SKM-1 treated with dmso at 0.1 percent for 144 hours (cell line): ENCODE measurements at regions not wholly inside any gene's neighbourhood (a gene's known extent, or its start where the extent isn't known, plus 50 kb on each side); places are given as distances from the start of the nearest gene placed in this dataset.

Experiments used
- DNase-seq: peaks from one replicate; lab custom pipeline; 2025; ENCODE audit not compliant: unreplicated experiment; lab: John Stamatoyannopoulos, UW

DNA sequence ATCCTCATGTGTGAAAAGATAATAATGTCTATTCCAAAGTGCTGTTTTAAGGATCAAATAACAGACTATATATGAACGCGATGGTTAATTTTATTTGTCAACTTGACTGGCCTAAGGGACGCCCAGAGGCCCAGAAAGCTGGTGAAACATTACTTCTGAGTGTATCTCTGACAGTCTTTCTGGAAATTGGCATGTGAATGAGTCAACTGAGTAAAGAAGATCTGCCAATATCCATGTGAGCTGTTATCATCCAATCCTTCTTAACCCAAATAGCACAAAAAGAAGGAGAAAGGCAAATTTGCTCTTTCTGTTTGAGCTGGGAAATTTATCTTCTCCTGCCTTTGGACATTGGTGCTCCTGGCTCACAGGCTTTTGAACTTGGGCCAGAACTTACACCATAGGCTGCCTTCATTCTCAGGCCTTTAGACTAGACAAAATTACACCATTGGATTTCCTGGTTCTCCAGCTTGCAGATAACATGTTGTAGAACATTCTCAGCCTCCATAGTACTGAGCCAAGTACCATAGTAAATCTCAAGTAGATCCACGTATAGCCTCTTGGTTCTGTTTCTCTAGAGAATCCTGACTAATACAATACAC, 114.7 kb upstream of the DOCK10 start:
- DNase-seq, result no peak

DNA sequence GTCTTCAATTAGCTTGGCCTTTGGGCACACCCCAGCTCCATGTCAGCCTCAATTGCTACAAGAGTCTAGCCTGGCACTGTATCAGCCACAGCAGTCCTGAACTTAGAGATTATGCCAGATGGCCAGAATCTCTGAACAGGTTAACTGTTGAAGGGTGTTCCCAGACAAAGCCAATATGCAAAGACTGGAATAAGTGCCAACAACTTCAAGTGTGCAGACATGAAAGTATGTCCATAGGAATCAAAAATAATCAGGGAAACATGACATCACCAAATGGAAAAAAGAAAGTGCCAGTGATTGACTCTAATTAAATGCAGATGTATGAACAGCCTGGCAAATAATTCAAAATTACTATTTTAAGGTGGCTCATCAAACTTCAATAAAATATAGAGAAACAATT, 98.5 kb upstream of the DOCK10 start:
- no peak for DNase-seq

DNA sequence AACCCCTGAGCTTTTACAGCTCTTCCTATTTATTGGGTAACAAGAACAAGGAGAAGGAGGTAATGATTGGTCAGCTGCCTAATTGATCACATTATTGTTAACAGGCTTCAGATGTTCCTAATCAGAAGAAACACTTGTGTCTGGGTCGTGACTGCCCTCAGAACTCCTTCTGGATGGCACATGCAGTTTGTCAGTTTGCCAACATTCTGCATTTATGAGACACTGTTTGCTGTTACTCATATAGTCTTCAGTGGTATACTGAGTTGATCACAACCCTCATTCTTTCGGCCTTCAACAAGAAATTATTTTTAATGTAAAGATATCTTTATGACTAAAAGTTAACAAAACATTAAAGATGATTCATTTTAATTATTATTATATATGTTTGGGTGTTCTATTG, 95.7 kb upstream of the DOCK10 start:
- no peak for DNase-seq

DNA sequence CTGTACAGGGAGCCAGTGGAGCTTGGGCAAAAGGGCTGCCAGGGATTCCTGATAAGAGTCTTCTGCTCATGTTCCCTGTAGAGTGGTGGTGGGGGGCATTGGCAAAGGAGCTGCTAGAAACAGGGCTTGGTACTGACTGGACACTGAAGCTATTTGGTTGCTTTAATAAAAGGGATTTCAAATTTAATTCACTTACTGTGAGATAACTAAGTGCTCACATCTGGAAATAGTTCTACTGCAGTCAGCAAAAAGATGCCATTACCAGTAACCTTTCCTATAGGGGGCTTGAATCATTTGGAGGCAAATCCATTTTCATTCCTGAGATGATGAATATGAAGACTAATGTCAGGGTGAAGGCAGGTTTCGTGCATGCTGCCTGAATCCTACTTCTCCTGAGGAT, 94.3 kb upstream of the DOCK10 start:
- DNase-seq, result no peak

DNA sequence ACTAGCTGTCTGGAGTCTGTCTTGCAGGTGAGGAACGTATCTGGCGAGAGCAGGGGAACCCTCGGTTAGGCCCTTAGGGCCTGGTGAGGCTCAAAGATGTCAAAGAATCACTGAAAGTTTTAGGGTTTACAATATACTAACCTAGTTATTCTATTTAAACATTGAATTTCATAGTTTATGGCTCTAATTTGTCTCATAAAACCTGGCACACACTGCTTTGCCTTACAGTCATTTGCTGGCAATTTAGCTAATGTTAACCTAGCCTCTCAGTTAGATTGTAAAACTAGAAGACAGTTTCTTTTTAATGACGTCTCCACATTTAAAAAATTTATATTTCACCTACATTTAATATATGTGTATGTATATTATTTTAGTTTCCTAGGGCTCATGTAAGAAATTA, 89.6 kb upstream of the DOCK10 start:
- DNase-seq, result no peak

DNA sequence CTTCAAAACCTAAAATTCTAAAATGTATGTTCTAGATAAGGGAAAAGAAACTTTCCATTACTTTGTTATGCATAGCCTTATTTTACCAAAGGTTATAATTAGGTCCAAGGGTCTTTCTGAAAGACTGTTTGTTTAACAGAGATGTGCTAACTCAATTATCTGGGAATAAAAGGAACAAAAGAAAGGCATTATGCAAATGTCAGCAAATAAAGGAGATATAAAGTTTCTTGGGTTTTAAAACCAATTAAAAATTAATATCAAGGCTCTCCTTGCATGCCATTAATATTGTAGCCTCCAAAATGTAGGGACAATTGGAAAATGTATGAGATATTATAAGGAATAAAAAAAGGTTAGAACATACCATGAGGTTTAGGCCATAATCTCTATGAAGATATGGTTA, 87.8 kb upstream of the DOCK10 start:
- no peak for DNase-seq

DNA sequence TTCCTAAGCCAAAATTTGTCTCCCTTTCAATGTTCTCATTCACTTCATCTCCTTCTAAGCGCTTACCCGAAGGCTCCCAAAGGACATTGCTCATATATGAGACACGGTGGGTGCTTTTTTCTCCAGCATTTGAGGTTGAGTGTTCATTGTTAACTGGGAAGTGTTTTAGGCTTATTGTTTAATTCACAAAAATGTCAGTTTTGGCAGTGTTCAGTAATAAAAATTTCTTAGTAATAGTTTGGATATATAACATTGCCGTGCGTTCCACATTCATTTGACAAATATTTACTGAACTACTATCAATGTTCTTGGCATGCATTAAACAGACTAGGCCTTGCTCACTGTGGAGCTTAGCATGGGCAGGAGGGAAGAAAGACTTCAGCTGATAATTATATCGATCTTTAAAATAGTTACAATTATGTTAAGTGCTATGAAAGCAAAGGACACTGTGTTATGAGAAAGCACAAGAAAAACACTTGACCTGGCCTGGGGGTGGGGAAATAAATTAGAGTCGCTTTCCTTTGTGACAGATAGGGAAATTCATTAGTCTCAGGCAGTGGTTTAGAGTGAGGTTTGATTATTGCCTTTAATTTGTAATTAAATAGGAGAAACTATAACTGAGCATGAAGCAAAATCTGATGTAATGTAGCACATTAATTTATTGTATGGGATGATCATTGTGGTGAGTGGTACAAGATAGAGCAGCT, 82.2 kb upstream of the DOCK10 start:
- DNase-seq, result no peak

DNA sequence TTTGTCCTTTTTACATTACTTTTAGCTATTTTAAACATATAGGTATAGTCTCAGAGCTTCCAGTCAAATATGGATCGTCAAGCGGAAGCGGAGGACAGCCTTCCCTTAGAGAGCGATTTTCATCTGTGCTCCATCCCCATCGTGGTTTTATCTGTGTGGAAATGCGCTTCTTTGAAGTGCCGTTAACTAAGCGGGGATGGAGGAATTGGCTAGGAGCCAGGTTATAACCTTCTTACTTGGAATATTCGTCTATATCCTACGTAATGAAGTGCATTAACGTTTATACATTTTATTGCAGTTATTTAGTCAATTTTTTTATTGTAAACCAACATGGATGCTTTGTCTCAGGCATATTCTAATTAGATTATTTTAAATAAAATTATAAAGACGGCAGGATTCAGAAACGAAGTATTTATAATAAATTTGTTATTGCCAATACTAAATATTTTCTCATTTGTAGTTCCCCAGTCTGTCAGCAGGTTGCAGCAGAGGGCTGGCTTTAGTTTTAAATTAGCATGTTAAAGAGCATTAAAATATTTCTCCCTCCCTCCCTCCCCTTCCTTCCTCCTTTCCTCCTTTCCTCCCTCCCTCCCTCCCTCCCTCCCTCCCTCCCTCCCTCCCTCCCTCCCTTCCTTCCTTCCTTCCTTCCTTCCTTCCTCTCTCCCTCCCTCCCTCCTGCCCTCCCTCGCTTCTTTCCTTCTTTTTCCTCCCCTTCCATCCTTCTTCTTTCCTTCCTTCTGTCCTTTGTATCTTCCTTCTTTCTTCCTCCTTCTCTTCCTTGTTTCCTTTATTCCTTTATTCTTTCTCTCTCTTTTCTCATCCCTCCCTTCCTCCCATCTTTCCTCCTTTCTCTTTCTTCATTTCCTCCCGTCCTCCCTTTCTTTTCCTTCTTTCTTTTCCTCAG, 80.6 kb upstream of the DOCK10 start:
- DNase-seq, result no peak

DNA sequence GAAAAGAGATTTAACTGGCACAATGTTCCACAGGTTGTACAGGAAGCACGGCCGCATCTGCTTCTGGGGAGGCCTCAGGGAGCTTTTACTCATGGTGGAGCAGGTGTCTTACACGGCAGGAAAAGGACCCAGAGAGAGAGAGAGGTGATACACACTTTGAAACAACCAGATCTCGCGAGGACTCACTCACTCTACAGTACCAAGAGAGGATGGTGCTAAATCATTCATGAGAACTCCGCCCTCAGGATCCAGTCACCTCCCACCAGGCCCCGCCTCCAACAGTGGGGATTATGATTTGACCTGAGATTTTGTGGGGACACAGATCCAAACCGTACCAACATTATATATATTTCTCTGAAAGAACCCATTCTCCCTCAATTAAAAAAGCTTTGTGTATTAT, 79.7 kb upstream of the DOCK10 start:
- DNase-seq, result no peak

DNA sequence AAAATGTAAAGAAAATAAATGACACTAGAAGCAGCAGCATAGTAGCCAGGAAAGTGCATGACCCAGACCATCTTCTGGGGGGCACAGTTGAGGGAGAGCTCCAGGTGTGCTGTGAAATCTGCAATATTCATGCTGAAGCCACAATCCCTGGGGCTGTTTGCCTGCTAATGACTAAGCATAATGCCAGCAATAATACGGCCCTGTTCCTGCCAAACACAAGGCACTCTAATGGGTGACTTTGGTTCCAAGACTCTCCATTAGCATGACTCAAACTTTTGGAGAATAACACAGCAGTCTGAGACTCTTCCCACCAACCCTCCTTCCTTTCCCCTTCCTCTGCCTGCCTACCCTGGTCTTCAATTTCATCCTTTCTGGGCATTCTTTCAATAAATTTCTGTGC, 77.9 kb upstream of the DOCK10 start:
- DNase-seq, result no peak

DNA sequence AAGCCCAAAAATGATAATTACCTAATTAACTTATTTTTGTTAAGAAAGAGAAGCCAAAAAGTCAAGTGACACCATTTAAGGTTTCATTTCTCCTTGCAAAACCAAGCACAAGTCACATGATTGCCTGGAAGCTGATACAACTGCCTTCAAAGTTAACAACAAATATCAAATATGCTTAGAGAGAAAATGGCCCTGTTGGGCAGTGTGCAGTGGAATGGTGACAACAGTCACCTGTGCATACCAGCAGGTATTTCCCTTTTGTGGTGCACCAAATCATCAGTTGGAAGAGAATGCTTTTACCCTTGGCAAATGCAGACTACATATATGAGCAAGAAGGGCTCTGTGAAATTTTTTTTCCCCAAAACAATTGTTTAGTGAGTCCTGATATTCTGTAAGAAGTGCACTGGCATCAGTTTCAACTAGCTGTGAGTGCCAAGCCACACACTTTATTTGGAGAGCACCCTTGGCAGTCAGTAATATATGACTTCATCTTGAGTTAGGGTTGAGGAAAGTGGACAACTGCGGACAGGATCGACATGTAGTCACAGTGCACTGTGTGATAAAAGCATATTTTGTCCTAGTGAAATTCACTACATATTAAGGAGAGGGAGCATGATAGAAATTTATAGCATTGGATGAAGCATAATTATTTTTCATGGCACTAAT, 74.9 kb upstream of the DOCK10 start:
- DNase-seq, result no peak

DNA sequence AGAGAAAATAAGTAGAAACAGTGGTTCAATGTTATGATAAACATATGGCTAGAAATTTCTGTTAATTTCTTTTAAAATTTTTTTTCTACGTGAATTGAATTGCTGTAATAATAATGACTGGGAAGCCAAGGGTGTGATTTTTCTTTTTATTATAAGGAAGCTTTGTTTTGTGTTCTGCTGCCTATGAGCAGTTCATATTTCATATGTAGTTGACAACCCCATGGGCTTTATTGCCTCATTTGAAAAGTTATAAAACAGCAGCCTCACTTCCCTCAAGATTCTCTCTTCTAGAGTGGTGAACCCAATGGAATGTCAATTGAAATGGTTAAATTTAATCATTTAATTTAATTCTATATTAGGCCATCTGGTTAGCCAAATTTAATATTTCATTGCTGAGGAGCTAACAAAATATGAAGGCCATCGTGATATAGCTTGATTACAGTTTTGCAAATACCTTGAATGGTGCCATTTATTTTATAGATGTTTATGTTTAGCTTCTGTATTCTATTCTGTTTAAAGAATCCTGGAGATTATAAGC, 72.6 kb upstream of the DOCK10 start:
- no peak for DNase-seq

DNA sequence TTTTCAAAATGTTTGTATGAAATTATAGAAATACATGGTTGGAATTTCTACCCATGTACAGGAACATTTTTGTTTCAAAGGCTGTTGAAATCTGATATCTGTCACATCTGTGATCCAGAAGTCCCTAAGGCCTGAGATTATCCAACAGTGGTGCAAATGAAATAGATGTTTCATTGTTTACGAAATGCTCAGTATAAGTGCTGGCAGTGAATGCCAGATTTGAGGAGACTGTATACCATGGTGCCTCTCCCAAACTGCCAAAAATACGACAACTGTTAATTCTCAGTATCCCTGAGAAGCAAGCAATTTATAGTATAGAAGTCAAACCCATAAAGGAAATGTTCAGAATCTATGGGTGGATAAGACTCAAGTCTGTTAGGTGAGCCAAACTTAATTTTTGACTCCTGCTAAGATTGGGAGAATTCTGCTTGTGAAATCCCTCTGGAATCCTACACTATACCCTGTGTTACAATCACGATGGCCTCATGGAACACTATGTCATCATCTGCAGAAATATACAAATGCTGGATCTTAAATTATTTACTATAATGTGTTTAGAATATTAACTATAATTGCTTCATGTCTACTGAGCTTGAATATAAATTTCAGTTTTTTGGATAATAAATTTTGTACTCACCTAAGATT, 71.2 kb upstream of the DOCK10 start:
- no peak for DNase-seq

DNA sequence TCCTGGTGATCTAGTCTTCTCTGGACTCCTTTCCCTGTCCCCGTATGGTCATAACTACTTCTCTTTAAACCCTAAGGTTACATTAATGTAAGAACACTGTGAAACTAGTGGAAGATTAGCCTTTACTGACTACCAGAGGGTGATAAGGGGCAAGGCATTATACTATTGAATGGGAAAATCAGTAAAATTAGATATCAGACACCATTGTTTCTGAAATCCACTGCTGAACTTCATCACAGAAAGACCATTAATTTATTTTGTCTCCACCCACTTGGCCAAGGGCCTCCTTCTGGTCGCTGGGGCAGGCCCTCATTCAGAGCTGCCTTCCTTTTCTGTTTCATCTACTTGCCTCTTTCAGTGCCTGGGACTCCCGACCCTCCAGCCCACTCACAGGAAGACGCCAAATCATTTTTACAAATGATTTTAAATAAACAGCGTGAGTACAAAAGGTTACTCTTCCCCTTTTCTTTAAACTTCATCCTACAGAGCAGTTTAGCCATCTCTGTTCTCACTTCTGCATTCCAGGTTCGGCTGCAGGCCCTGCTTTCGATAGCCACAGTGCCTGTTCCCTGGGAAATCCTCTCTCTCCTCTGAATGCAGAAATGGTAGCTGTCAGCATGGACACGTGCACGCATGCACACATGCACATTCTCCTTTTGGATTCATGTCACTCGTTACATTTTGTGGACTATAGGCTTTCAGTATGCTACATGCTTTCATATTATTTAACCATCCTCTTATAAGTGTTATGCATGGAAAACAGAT, 70.3 kb upstream of the DOCK10 start:
- DNase-seq, result peak; percentile 66

DNA sequence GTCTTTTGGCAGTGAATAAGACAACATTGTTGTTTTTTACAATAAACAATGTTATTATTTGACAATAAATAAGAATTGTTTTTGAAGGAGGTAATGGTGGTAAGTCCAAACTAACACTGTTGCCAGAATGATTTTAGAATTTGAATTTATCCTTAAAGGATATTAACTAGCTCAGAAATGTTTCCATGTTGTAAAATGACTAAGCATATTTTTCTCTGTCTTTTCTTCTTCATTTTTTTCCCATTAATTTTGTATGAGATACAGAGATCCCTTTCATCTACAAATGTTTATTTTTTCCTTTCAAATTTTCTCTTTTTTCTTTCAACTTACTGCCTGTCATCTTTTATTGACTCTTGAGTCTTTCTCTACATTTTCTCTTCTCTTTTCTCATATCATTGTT, 66.5 kb upstream of the DOCK10 start:
- DNase-seq, result no peak

DNA sequence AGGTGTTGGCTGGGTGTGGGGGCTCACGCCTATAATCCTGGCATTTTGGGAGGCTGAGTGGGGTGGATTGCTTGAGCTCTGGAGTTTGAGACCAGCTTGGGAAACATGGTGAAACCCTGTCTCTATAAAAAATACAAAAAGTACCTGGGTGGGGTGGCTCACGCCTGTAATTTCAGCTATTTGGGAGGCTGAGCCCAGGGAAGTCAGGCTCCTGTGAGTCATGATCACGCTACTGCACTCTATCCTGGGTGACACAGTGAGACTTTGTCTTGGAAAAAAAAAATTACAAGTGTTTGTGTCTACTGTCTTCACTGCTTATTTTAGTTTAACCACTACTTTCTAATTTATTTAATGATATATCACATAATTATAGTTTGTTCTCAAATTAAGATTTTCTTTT, 62.7 kb upstream of the DOCK10 start:
- no peak for DNase-seq

DNA sequence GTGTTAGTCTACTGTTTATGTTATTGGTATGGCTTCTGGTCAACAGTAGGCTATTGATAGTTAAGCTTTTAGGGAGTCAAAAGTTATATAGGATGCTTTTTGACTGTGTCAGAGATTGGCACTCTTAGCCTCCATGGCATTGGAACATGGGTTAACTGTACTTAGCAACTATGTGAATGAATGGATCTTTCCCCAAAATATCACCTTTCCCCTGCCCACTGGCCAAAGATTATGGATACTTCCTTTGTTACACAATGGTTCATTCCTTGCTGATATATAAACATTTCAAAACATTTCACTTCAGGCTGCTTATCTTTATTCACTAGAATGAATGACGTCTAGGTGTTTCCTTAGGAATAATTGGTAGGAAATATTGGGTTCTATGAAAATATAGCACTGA, 62.1 kb upstream of the DOCK10 start:
- no peak for DNase-seq

DNA sequence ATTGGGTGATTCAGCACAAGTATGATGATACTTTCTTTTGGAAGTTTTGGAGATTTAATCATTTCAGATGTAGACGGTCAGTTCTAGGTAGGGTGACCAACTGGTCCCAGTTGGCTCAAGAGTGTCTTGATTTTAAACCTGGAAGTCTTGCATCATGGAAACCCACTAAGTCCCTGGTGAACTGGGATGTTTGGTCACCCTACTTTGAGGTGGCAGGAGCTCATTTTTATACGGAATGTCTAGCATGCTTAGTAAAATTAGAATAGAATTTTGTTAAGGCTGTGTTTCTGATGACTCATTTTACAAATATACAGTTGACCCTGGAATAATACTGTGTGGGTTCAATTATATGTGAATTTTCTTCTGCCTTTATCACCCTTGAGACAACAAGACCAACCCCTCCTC, 61.5 kb upstream of the DOCK10 start:
- DNase-seq, result no peak

DNA sequence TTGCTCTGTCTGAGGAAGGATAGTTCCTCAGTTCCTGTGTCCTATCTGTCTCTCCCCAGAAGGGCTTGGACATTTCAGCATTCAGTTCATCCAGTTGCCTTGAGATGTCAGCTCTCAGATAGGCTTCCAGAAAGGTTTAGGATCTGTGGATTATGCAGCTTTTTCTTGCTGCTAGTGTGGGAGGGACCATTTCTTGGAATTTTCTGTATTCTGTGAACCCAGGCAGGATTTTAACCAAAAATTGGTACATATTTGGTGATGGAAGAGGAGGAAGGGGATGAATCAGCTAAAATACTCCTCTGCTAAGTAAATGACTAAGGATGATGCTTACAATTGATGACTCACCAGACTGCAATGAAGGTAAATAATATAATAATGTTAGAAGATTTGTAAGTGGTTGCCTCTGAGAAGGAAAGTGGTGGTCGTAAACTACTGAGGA, 58.6 kb upstream of the DOCK10 start:
- DNase-seq, result no peak

DNA sequence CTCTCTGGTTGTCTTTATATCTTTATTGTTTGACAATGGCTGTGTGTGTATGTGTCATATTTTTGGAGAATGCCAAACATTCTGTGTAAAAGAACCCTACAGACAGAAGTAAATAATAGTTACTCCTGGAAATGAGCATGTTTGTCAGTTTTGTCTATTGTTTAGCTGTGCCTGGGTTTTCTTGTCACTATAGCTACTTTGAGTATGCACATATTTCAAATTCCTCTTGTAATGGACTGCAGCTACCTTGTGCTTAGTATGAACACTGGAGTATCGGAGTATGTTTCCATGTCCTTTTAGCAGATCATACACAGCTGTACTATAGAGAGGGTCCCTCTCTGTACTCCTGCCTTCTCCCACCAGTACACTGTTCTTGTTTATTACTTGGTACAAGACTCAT, 58.0 kb upstream of the DOCK10 start:
- DNase-seq, result no peak
